Caco-2 (cell line): ENCODE measurements at regions not wholly inside any gene's neighbourhood (a gene's known extent, or its start where the extent isn't known, plus 50 kb on each side); places are given as distances from the start of the nearest gene placed in this dataset.
"Not testable (repeated sequence)": the region's sequence is repeated elsewhere in the genome, so short reads cannot be mapped to it uniquely, and the experiment has no call there.

Experiments used
- BruUV-seq: library from RNA; stranded (reverse); fragments of 400-500 nt; replicated peaks from 2 replicates; lab custom pipeline; 2021; lab: Mats Ljungman, UMichigan
- CTCF ChIA-PET: fragments of 300-600 bp; sonication (Branson Sonifier 250); formaldehyde crosslinking; loops from one replicate; lab custom pipeline; 2022; ENCODE audit warnings: antibody characterized with exemption; lab: Charles Lee
- POLR2A ChIA-PET: fragments of 300-600 bp; sonication (Branson Sonifier 250); formaldehyde crosslinking; loops from one replicate; lab custom pipeline; 2022; ENCODE audit warnings: antibody characterized with exemption; lab: Charles Lee
- DNase-seq, 2 experiments: peaks; one replicate each; pipeline versions ENCODE4 v3.0.0 to v3.0.0-alpha.2; 2020 to 2022
- H3K27me3 ChIP-seq: replicated peaks from 2 replicates; pipeline ENCODE4 v1.6.0; 2011; ENCODE audit warnings: low read length; ENCODE audit not compliant: control insufficient read depth, insufficient read depth
- H3K36me3 ChIP-seq: 2 replicates; pipeline ENCODE4 v1.5.1; 2011; ENCODE audit warnings: low read length; ENCODE audit not compliant: control insufficient read depth, insufficient read depth
- H3K4me1 ChIP-seq: fragments of 250-450 bp; sonication (Bioruptor Pico); 2 replicates; pipeline ENCODE4 v1.5.1; 2020; ENCODE audit warnings: mild to moderate bottlenecking
- H3K4me3 ChIP-seq: 2 replicates; pipeline ENCODE4 v1.5.1; 2011; ENCODE audit warnings: low read depth, mild to moderate bottlenecking, control low read depth, low read length
- H3K9me3 ChIP-seq: fragments of 250-450 bp; sonication (Bioruptor Pico); 2 replicates; pipeline ENCODE4 v1.5.1; 2020; ENCODE audit warnings: mild to moderate bottlenecking, moderate library complexity
- H3K27ac Mint-ChIP-seq: one replicate; pipeline ENCODE4 v1.8.0; 2022; ENCODE audit warnings: mixed read lengths; ENCODE audit not compliant: unreplicated experiment
- H3K27me3 Mint-ChIP-seq: one replicate; pipeline ENCODE4 v1.8.0; 2022; ENCODE audit warnings: mixed read lengths; ENCODE audit not compliant: insufficient read depth, unreplicated experiment
- H3K36me3 Mint-ChIP-seq: one replicate; pipeline ENCODE4 v1.8.0; 2022; ENCODE audit warnings: mild to moderate bottlenecking, mixed read lengths; ENCODE audit not compliant: insufficient read depth, unreplicated experiment
- H3K4me1 Mint-ChIP-seq: one replicate; pipeline ENCODE4 v1.8.0; 2022; ENCODE audit warnings: low read depth, mixed read lengths; ENCODE audit not compliant: unreplicated experiment
- H3K4me3 Mint-ChIP-seq: one replicate; pipeline ENCODE4 v1.8.0; 2022; ENCODE audit warnings: mild to moderate bottlenecking, moderate library complexity, mixed read lengths; ENCODE audit not compliant: unreplicated experiment
- H3K9me3 Mint-ChIP-seq: one replicate; pipeline ENCODE4 v1.8.0; 2022; ENCODE audit warnings: mixed read lengths; ENCODE audit not compliant: unreplicated experiment
- intact Hi-C: fragments of 100-400 bp; cut with micrococcal nuclease; formaldehyde crosslinking; loops from one replicate; pipeline ENCODE4 v1.10.0; 2022; ENCODE audit not compliant: unreplicated experiment
- TF ChIP-seq, protein P1 (sequence below), 2 experiments: fragments of 200-600 bp in 1 of 2; IDR thresholded peaks; 1 replicate in 1 of 2; 2 replicates in 1 of 2; pipeline versions ENCODE4 v1.5.1 to v1.8.0; 2011 to 2022; ENCODE audit warnings: antibody characterized with exemption in 1 of 2, control low read depth in 1 of 2, inconsistent platforms in 1 of 2, low read depth in 1 of 2, low read length in 1 of 2, mild to moderate bottlenecking in 1 of 2, moderate library complexity in 1 of 2; ENCODE audit not compliant: insufficient read depth in 1 of 2, severe bottlenecking in 1 of 2, unreplicated experiment in 1 of 2

DNA sequence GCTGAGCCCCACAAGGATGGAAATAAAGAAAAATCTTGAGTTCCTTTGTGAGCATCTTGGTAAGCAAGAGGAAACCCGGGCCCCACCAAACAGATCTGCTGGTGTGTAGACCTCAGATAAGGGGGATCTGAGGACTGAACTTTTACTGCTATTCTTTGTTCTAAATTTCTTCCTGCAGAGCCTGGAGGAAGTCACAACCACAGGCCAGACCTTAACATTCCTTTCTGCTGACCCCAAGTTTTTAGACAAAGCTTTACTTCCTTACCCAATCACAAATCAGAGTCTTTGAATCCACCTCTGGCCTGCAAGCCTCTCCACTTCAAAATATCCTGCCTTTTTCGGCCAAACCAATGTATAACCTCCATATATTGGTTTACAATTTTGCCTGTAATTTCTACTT, 352.6 kb upstream of the AUTS2 start:
- no peaks in the 10 kb centered on the region for H3K36me3 Mint-ChIP-seq
- H3K4me3 Mint-ChIP-seq = no peak overlapping the region
- no peak overlapping the region for H3K4me3 ChIP-seq
- H3K27ac Mint-ChIP-seq = no peak overlapping the region
- no peaks in the 10 kb centered on the region for H3K27me3 Mint-ChIP-seq
- BruUV-seq = no TSS peak
- no peak for DNase-seq
- TF ChIP-seq, protein P1, sequence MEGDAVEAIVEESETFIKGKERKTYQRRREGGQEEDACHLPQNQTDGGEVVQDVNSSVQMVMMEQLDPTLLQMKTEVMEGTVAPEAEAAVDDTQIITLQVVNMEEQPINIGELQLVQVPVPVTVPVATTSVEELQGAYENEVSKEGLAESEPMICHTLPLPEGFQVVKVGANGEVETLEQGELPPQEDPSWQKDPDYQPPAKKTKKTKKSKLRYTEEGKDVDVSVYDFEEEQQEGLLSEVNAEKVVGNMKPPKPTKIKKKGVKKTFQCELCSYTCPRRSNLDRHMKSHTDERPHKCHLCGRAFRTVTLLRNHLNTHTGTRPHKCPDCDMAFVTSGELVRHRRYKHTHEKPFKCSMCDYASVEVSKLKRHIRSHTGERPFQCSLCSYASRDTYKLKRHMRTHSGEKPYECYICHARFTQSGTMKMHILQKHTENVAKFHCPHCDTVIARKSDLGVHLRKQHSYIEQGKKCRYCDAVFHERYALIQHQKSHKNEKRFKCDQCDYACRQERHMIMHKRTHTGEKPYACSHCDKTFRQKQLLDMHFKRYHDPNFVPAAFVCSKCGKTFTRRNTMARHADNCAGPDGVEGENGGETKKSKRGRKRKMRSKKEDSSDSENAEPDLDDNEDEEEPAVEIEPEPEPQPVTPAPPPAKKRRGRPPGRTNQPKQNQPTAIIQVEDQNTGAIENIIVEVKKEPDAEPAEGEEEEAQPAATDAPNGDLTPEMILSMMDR (IDR thresholded peaks at IDR 0.05; ENCODE audit: insufficient read depth in 1 of 2, low read depth in 1 of 2, low read length in 1 of 2, severe bottlenecking in 1 of 2, unreplicated experiment in 1 of 2) = no peak
- H3K36me3 ChIP-seq = no peaks in the 10 kb centered on the region
- no peaks in the 10 kb centered on the region for H3K4me1 ChIP-seq
- ChIA-PET CTCF (no interaction called here), POLR2A (no interaction called here)
- H3K4me1 Mint-ChIP-seq = no peaks in the 10 kb centered on the region
- no peaks in the 10 kb centered on the region for H3K27me3 ChIP-seq
- H3K9me3 Mint-ChIP-seq = peaks cover 10% of the 10 kb centered on the region
- intact Hi-C loops = no loop called here
- H3K9me3 ChIP-seq = no peaks in the 10 kb centered on the region

DNA sequence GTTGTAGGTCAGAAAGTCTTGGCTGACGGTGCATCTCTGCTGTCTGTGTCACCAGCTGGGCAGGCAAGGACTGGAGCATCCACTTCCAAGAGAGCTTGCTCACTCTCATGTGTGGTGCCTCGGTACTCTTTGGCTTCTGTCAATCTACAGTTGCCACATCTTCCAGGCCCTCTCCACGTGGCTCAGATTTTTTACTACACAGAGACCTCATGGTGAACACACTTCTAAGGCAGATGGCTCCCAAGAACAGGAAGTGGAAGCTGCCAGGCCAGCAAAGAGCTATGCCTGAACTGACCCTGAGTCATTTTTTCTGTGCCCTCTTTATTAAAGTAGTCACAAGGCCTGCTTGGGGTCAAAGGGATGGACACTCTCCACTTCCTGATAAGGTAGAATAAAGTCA, 351.5 kb upstream of the AUTS2 start:
- ChIA-PET CTCF (no interaction called here), POLR2A (no interaction called here)
- intact Hi-C loops = no loop called here
- TF ChIP-seq, protein P1 (IDR thresholded peaks at IDR 0.05; ENCODE audit: insufficient read depth in 1 of 2, low read depth in 1 of 2, low read length in 1 of 2, severe bottlenecking in 1 of 2, unreplicated experiment in 1 of 2) = no peak
- H3K9me3 ChIP-seq = no peaks in the 10 kb centered on the region
- Mint-ChIP-seq H3K4me1 (no peaks in the 10 kb centered on the region), H3K36me3 (no peaks in the 10 kb centered on the region), H3K27ac (no peak overlapping the region), H3K27me3 (no peaks in the 10 kb centered on the region), H3K4me3 (no peak overlapping the region), H3K9me3 (peaks cover 19% of the 10 kb centered on the region)
- DNase-seq = no peak
- no peaks in the 10 kb centered on the region for H3K4me1 ChIP-seq
- no peak overlapping the region for H3K4me3 ChIP-seq
- H3K36me3 ChIP-seq = no peaks in the 10 kb centered on the region
- BruUV-seq = no TSS peak
- no peaks in the 10 kb centered on the region for H3K27me3 ChIP-seq

DNA sequence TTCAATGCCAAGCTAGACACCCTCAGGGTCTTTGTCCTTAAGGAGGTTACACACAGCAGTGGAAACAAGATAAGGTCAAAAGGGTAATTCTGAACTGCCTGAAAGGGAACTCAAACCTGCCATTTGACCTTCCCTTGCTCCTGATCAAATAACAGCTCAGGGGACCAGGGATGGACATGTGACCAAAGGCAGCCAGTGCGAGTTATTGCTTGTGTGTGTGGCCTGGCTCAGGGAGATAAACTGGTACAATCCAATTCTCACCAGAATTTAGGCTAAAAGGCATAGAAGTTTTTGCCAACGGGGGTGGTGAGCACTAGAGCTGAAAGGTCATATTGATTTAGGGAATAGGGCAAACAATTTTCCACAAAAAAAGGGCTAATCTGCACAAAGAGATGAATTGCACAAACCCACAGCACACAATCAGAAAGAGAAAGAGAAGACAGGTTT, 349.9 kb upstream of the AUTS2 start:
- H3K4me3 ChIP-seq, CTCF ChIA-PET, H3K4me1 ChIP-seq, H3K36me3 Mint-ChIP-seq, H3K36me3 ChIP-seq, POLR2A ChIA-PET, BruUV-seq, H3K9me3 ChIP-seq, H3K4me3 Mint-ChIP-seq, H3K4me1 Mint-ChIP-seq, H3K27me3 ChIP-seq, H3K27ac Mint-ChIP-seq, intact Hi-C loops, H3K27me3 Mint-ChIP-seq: not testable (repeated sequence)
- peak in 1 of 2 experiments; percentile 1 for DNase-seq
- H3K9me3 Mint-ChIP-seq = peaks cover 22% of the 10 kb centered on the region

DNA sequence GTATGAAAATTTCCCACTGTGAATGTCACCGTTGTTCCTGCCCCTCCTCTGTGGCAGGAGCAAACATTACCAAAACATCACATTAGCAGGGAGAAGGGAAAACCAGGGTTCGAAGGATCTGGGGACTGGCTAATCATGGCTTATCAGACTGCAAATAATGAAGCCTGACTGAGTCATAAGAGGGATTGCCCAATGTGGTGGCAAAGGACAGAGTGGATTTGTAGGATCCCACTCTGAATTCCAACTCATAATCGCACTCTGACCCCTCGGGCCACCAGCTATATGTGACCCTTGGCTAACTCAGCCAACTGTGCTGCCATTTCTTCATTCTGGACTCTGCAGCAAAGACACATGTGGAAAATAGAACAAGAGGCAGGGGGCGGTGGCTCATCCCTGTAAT, 347.3 kb upstream of the AUTS2 start:
- TF ChIP-seq, protein P1 (IDR thresholded peaks at IDR 0.05; ENCODE audit: insufficient read depth in 1 of 2, low read depth in 1 of 2, low read length in 1 of 2, severe bottlenecking in 1 of 2, unreplicated experiment in 1 of 2) = no peak
- POLR2A ChIA-PET = no interaction called here
- CTCF ChIA-PET = no interaction called here

More for the DNA sequence above, 347.3 kb upstream of the AUTS2 start:
- no peak overlapping the region for H3K4me3 ChIP-seq
- no peak overlapping the region for H3K27ac Mint-ChIP-seq
- intact Hi-C loops = no loop called here
- no peaks in the 10 kb centered on the region for H3K27me3 ChIP-seq
- H3K36me3 ChIP-seq = no peaks in the 10 kb centered on the region
- H3K4me1 Mint-ChIP-seq = no peaks in the 10 kb centered on the region
- no peaks in the 10 kb centered on the region for H3K9me3 ChIP-seq
- no peak overlapping the region for H3K4me3 Mint-ChIP-seq
- H3K27me3 Mint-ChIP-seq = peaks cover 3% of the 10 kb centered on the region
- no peak for DNase-seq
- H3K4me1 ChIP-seq = no peaks in the 10 kb centered on the region
- no peaks in the 10 kb centered on the region for H3K36me3 Mint-ChIP-seq
- H3K9me3 Mint-ChIP-seq = peaks cover 36% of the 10 kb centered on the region
- BruUV-seq = no TSS peak
